ENCODE measurements at regions not wholly inside any gene's neighbourhood (a gene's known extent, or its start where the extent isn't known, plus 50 kb on each side); places are given as distances from the start of the nearest gene placed in this dataset.
A peak's percentile ranks its signal among the peaks of the same experiment; 100 is the strongest.

DNA sequence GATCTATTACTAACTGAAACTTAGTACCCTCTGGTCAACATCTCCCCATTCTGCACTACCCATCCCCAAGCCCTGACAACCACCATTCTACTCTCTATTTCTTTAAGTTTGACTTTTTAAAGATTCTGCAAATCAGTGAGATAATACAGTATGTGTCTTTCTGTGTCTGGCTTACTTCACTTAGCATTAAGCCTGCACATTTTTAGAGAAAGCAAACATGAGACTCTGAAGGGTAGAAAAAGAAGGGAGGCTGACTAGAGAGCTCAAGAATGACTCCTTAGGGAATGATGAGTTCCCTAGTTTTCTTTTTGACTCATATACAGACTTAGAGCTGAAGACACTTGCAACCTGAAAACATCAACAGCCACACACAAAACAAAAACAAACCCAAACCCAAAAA is 311.3 kb downstream of the SQOR start:
- DNase-seq (ENCODE audit: low read depth in 2 of 2): no peak

DNA sequence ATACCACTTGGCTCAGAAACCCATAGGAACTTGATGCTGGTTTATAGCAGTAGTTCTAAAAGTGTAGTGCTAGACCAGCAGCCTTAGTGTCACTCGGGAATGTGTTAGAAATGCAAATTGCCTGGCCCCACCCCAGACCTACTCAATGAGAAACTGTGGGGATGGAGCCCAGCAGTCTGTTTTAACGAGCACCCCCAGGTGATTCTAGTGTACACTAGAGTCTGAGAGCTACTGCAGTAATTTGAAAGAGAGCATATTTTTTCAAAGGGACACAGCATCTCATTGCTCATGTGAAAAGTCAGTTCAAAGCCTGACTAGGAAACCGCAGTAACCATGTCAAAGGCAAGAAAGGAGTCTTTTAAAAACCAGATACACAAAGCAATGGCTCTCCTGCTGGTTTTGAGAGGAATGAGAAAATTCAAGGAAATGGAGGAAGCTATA is 313.4 kb downstream of the SQOR start:
- DNase-seq (ENCODE audit: low read depth in 2 of 2): no peak

DNA sequence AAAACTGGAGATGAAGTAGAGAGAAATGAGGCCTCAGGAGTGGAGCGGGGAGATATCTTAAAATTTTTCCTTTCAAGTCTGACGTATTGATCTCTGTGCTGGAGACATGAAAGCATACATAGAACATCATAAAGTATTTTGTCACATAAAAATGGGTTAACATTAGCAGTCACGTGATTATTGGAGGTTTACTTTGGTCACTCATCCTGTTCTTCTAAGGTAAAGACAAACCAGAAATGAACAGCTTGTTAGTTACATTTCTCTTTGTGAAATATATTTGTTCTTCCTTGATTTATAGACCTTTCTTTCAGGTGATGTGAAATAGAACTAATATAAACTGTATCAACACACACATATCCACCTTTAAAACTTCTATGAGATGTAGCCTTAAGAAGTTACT is 324.1 kb downstream of the SQOR start:
- DNase-seq (ENCODE audit: low read depth in 2 of 2): no peak

DNA sequence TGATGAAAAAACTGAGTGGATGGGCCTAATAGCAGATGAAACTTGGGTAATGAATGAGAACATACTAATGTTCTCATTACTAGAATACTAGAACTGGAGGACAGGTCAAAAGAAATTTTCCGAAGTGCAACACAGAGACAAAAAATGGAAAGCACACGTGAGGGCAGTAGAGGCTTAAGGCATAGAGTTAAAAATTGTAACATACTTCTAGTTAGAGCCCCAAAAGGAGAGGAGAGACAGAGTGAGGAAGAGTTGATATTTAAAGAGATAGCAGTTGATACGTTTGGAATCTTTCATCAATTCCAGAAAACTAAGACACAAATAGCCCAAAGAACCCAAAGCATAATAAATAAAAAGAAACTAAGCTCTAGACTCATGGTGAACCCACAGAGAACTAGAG is 327.9 kb downstream of the SQOR start:
- no peak for DNase-seq (ENCODE audit: low read depth in 2 of 2)

DNA sequence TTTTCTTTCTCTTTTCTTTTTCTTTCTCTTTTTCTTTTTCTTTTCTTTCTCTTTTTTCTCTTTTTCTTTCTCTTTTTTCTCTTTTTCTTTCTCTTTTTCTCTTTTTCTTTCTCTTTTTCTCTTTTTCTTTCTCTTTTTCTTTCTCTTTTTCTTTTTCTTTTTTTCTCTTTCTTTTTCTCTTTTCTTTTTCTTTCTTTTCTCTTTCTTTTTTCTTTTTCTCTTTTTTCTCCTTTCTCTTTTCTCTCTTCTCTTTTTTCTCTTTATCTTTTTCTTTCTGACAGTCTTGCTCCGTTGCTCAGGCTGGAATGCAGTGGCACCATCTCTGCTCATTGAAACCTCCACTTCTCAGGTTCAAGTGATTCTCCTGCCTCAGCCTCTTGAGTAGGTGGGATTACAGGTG is 335.7 kb downstream of the SQOR start:
- DNase-seq (ENCODE audit: low read depth in 2 of 2): no peak

DNA sequence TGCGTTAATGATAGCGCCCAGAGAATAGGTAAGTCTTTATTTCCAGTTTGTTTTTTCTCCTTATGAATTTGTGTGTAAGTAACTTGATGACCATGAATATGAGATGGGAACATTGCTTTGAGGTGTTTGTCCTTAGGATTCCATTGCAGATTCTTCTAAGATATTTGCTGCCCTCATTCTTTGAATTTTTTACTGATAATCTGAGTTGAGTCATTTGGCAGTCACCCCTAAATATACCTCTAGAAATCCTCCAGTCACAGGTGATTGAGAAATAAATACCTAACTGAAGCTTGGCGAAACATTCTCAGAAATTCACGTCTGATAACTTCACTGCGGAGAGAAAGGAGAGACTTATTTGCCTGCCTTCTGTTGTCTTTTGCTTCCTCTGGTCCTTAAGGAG is 345.5 kb downstream of the SQOR start:
- DNase-seq (ENCODE audit: low read depth in 2 of 2): no peak

DNA sequence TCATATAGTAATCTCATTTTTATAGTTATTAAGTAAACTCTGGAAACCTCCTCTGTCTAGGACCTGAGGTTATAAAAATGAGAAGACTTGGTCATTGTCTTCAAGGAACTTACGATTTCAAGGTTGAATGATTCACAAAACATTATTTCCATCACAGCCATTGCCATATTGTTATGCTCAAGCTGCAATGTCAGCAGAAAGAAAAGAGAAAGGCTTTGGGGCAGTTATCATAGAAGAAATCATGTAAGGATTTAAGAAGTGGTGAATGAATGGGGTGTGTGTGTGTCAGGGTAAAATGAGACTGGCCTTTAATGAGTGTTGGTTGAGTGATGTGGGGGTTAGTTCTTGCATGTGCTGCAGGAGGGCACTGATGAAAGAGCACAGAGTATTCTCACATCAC is 346.8 kb downstream of the SQOR start:
- no peak for DNase-seq (ENCODE audit: low read depth in 2 of 2)

DNA sequence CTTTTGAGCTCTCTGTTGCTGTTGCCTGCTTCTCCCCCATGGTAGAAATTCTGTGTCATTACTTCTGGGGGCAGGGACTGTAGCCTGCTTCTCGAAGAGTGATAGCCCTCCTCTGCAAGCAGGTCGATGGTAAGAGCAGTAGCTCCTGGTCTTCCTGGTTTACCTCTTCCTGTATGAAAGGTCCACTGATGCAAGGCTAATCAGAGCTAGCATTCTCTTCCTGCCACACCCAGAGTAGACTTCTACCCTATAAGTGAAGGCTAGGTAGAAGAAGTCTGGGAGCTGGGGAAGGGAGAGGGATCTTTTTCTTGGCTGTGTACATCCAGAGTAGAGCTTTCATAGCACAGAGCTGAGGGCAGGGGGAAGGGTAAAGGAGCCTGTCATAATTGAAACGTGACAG is 357.0 kb downstream of the SQOR start:
- no peak for DNase-seq (ENCODE audit: low read depth in 2 of 2)

DNA sequence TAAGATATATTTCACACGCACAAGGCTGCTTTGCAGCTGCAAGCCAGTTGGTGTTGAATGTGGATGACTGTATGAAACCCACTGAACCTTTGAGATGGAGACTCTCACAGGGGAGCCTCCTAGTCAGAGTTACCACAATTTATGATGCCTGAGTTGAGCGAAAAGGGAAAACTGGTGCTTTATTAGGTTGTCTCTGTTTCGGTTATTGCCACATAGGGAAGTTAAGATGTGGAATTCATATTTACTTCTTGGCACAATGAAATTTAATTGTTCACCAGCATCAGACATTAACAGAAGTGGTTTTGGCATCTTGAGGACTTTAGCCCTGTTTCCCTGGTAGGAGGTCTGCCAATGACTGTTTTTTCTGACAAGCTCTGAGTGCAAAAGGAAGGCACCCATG is 358.2 kb downstream of the SQOR start:
- DNase-seq (ENCODE audit: low read depth in 2 of 2): no peak

DNA sequence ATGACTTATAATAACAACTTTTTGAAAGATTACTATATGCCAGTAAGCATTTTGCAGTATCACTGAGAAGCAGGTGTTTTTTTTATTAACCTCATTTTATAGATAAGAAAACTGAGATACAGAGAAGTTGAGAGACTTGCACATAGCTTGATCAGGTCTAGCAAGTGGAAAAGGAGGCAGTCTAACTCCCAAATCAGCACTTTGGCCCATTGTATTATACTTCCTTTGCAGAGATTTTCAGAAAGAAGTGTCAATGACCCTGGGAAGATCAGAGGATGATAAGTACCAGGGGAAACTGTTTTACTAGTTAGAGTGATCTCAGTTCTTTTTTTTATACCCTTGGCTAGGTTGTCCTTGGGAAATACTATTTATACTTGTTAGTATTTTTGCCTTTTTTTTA is 358.7 kb downstream of the SQOR start:
- no peak for DNase-seq (ENCODE audit: low read depth in 2 of 2)

DNA sequence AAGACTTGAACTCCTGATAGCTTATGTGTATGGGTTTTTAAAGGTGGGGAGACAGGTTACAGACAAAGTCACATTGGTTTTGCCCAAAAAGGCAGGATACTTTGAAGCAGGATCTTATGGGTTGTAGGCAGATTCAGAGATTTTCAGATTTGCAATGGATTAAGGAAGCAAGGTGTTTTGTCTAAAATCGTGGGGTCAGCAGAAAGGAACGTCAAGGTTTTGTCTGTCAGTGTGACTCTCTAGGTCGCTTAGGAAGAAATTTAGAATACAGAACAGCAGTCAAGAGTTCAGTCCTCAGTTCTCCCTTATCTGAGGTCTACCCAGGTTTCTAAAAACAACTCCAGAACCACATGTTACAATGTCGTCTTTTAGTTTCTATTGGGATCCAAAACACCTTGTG is 361.0 kb downstream of the SQOR start:
- no peak for DNase-seq (ENCODE audit: low read depth in 2 of 2)

DNA sequence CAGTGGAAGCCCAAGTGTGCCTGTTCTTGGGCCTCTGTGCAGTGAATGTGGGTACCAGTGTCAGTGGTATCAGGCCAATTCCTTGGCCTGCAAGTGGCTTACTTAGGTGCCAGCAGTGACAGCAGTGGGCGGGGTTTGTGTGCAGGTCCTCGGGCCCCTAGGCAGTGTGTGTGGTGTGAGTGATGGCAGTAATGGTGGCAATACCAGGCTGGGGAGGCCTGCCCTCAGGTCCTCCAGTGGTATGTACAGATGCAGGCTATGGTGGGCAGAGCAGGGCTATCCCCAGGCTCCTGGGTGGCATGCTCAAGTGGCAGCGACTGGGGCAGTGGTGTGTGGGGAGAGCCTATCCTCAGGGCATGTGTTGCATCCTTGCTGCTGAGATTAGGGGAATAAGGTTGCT is 379.7 kb downstream of the SQOR start:
- DNase-seq (ENCODE audit: low read depth in 2 of 2): no peak

DNA sequence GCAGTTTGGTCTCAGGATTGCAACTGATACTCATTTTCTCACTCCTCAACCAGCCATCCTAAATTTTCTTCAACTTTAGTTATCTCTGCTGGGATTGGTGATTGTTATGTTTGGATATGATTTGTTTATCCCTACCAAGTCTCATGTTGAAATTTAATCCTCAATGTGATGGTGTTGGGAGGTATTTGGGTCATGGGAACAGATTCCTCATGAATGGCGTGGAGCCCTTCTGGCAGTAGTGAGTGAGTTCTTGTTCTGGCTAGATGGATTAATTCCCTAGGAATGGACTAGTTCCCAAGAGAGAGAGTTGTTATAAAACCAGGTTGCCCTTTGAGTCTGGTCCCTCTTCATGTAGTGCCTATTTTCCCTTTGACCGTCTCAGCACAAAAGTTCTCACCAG is 399.9 kb downstream of the SQOR start:
- no peak for DNase-seq (ENCODE audit: low read depth in 2 of 2)

DNA sequence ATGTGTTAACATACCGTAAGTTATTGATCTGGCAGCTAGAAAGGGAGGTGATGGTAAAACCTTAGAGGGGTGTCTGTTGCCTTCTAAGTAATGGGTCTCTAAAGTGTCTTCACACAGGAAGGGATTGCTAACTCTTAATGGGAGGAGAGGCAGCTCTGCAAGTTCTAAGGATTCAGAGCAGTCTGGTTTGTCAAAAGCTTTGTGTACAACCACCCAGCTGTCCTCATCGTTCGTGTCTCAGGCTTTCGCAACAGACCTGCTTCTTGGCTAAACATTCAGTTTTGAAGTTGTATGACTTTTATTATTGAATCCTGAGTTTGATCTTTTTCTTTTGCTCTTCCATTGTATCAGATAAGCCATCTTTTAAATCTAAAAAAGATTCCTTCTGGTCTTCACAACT is 404.9 kb downstream of the SQOR start:
- DNase-seq (ENCODE audit: low read depth in 2 of 2): no peak

DNA sequence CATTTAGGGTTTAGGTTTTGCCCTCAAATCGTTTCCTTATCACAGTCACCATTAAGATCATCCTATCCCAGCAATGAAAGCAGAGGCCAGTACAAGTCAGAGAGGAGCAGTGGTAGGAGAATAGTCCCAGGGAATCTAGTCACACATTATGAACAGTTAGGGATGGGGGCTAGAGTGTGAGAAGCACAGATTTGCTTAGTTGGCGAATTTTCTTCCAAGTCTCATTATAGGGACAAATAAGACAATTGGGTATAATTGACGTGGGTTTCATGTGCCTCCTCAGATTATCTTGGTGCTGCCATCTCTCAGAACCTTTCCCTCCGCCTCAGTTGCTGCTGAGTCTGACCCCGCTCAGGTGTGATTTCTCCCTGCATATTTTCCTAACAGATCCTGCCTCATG is 407.1 kb downstream of the SQOR start:
- no peak for DNase-seq (ENCODE audit: low read depth in 2 of 2)

DNA sequence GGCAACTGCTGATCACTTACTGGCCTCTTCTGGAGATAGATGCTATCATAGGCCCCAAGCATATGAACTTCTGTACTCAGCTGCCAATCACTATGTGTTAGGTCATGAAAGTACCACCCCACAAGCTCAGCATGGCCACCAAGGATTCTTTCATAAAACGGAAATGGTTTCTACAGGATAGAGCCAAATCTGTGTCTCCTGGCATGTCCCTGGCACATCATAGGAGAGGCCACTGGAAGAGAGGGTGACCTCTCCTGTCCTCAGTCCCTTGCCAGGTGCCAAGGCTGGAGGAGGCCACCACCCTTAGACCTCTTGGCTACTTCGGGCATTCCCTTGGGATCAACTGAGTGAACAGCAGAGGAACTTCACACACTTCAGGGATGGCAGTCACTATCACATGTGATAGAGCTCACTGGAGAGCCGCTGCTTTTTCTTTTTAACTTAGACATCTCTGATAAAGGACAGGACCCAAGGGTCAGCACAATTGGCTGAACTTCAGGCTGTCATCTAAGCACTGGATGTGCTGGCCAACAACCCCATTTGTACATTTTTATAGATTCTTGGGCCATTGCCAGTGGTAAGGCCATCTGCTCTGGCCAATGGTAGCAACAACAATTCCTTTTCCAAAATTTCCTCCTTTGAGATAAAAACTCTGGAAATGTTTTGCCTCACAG is 425.2 kb downstream of the SQOR start:
- no peak for DNase-seq (ENCODE audit: low read depth in 2 of 2)

DNA sequence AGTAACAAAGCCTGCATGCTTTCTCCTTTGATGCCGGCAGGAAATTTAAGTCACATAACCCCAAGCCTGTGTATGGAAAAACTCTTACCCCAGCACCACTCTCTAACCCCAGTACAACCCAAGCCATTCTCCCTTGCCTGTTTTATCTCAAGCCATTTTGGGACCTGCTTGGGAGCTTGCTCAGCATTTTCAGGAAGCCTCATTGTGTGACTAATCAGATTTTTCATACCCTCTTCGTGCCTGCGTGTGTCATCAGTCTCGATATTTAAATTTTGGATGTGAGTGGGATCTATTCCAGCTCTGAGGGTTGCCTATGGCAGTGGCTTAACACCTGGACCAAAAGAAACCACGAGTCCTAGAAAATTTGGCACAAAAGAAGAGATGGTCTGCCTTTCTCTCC is 426.2 kb downstream of the SQOR start:
- DNase-seq (ENCODE audit: low read depth in 2 of 2): no peak

DNA sequence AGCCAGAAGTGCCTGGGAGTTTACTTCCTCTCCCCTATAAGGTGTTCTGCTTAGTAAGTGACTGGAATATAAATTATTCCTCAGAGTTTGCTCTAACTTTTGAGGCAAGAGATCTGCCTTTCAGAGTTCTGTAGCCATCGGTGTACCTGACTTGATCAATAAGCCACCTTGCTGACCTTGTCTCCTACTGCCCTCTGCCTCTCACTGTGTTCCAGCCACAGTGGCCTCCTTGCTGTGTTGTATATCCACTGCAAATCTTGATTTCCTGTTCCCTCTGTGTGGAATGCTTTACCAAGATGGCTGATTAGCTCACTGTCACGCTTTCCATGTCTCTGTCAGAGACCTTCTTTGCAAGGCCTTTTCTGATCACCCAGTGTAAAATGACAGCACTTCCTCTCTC is 442.4 kb downstream of the SQOR start:
- no peak for DNase-seq (ENCODE audit: low read depth in 2 of 2)

DNA sequence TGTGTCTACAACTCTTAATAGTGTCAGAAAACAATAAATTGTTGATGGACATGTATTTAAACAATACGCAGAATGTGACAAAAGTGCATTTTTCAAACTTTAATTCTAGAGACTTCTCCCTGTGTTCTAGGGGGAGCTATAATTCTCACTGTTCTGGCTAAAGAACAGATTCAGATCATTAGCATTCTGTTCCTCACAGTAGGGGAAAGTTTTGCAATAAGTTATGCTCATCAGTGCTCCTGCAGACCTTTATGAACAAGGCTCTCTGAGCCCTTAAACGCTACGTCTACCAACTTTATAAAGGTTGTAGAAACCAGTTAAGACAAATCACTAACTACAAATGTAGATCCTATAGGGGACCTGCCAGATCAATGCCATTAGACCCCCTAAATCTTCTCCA is 444.2 kb downstream of the SQOR start:
- no peak for DNase-seq (ENCODE audit: low read depth in 2 of 2)

DNA sequence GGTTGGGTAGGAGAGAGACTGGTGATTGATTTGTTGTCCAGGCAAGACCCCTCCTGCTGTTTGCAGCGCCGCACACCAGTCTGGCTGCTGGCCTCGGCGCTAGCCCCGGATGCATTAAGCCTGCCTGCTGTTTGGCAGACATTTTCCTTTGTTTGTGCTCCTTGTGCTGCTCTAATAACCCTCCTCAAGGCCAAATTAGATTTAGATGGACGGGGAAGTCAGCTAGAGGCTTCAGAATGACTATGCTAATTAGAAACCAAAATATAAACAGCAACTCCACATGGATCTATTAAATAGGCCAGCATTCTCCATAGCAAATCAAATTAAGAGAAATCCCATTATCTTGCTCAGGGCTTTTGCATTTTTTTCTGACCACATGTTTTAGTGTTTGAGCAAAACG is 445.2 kb downstream of the SQOR start:
- no peak for DNase-seq (ENCODE audit: low read depth in 2 of 2)

DNA sequence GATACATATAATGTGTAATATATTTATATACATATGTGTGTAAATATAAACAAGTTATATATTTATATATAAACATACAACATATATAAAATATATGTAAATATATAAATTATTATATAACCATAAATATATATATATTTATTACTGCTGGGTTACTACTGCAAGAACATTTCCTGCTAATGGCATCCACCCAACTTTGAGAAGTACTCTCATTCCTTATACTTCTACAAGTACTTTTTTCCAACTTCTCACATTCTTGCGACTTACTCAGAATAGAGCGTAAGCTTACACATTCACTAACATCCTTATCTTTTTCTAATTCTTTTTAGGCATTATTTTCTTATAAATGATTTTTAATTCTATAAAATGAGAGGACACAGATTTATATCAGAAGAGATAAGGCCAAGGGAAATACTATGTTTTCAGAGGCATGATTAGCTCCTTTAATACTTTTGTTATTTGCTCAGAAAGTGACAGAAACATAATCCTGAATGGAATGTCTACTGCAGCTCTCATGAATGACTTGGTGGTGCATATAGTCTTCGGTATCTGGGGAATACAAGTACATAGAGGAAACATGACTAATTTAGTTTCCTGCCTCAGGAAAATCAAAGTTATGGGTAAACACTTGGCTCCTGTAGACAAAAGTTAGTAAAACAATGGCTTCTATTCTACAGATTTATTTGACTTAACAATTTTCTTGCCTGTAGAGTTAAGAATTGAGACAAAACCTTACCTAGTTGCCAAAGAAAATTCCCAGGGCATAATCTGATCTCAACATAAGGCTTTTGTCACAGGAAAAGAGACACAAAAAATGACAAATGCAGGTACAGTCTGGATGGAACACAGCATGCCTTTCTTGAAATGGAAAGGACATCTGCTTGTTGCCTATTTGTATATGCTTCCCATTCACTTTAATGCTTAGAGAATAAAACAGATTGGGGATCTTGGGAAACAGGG is 453.9 kb downstream of the SQOR start:
- DNase-seq (ENCODE audit: low read depth in 2 of 2): no peak

DNA sequence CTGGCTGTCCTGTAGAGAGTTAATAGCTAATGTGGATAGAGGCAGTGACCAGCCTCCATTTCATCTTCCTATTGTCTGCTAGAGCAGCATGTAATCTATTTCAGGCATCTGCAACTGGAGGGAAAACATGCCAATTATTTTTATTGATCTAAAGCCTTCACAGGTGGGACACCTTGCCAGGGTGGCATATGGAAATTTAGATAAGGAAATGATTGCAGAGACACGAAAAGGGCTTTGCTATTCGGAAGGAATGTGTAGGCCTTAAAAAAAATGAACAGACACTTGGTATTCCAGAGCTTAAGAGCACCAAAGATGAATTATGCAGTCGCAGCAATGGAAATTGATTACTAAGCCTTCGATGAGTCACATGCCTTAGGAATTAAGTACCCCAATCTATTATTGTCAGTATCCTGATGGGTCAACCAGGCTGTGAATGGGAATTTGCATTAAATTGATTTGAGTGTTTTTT is 454.7 kb downstream of the SQOR start:
- DNase-seq (ENCODE audit: low read depth in 2 of 2): no peak

DNA sequence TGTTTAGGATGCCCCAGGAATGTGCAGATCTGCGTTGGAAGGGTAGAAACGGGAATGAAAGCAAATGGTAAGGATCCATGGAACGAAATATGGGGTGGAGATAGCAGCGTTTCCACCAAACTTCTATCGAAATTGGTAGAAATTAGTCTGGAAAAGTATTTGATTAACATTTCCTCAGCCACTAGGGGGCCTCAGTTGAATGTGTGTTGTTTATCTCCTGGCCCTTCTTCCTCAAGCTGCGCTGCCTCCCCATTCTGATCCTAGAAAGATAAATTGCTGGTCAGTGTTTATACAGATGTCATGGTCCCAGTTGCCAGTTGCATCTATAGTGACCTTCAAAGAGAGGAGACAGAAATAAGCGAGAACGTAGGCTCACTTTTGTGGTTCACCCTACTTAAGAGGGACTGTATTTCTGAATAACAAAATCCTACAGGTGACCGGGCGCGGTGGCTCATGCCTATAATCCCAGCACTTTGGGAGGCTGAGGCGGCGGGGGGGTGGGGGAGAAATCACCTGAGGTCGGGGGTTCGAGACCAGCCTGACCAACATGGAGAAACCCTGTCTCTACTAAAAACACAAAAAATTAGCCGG is 457.1 kb downstream of the SQOR start:
- DNase-seq (ENCODE audit: low read depth in 2 of 2): peak in 1 of 2 experiments; percentile 2
